SHP77 (cell line): ENCODE measurements at regions not wholly inside any gene's neighbourhood (a gene's known extent, or its start where the extent isn't known, plus 50 kb on each side); places are given as distances from the start of the nearest gene placed in this dataset.
A peak's percentile ranks its signal among the peaks of the same experiment; 100 is the strongest.
"Not testable (repeated sequence)": the region's sequence is repeated elsewhere in the genome, so short reads cannot be mapped to it uniquely, and the experiment has no call there.

Experiments
- DNase-seq, 2 experiments: peaks; one replicate each; lab custom pipeline; 2025; lab: John Stamatoyannopoulos, UW

DNA sequence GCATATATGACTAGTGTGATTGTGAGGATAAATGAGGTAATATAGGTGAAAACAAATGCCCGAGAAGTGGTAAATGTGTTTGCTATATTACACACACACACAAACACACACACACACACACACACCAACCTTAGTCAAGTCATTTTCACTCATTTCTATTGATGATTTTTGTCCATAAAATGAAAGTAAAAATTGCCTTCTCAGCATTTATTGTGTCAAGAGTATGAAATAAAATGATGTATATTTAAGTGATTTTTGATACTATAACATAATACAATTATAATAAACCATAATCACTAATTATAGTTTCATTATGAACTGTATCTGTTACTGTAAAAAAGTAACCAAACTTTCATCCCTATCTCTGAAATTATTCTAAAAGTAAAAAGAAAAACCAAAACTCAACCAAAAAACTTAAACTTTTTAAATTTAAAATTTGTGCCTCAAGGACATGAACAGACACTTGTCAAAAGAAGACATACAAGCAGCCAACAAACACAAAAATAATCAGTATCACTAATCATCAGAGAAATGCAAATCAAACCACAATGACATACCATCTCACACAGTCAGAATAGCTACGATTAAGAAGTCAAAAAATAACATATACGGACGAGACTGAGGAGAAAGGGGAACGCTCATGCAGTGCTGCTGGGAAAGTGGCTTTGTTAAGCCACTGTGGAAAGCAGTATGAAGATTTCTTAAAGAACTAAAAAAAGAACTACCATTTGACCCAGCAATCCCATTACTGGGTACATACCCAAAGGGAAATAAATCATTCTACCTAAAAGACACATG, 601.0 kb downstream of the TMA16 start:
- DNase-seq = no peak

- no peak for DNase-seq
Observed at GRCh38 chr4:164096766-164097518, 602.5 kb downstream of the TMA16 start.

DNA sequence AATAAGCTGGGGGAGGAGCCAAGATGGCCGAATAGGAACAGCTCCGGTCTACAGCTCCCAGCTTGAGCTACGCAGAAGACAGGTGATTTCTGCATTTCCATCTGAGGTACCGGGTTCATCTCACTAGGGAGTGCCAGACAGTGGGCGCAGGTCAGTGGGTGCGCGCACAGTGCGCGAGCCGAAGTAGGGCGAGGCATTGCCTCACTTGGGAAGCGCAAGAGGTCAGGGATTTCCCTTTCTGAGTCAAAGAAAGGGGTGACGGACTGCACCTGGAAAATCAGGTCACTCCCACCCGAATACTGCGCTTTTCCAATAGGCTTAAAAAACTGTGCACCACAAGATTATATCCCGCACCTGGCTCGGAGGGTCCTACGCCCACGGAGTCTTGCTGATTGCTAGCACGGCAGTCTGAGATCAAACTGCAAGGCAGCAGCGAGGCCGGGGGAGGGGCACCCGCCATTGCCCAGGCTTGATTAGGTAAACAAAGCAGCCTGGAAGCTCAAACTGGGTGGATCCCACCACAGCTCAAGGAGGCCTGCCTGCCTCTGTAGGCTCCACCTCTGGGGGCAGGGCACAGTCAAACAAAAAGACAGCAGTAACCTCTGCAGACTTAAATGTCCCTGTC, 606.4 kb downstream of the TMA16 start:
- not testable (repeated sequence) for DNase-seq

DNA sequence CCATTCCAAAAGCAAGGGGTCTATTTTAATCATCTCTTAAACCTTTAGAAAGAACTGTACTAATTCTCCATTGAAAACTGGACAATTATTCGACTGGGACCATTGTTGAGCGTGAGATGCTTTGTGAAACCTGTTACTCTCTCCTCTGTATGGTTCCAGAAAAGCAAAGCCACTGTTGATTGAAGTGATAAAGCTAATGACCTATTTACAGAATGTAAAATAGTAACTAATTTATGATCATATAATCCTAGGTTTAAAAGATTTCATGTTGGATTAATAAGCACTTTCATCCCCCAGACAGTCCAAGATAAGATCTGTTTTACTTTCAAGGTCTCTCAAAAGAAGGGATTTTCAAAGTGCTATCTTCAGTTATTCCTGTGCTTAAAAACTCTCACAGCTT, 614.5 kb downstream of the TMA16 start:
- no peak for DNase-seq

GRCh38 chr4:164109503-164109902, 615.0 kb downstream of the TMA16 start:
- no peak for DNase-seq

GRCh38 chr4:164115236-164115635, 620.7 kb downstream of the TMA16 start:
- no peak for DNase-seq

GRCh38 chr4:164116286-164116685, 621.8 kb downstream of the TMA16 start:
- DNase-seq = no peak

DNA sequence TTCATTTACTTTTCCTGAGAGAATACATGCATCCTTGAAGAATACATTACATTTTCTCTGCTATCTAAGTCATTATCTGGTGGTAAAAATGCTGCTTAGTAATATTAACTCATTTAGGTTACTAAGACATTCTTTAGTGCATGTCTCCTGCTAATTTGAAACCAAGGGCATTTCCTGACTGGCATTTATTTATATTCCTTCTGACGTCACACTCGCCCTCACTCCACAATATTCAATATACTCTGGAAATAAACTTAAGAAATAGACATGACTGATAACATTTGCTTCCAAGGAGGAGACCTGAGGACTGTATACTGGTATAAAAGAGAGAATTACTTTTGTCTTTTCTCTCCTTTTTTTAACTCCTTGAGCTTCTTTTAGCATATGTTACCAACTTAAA, 619.5 kb upstream of the SMIM31 start:
- no peak for DNase-seq

DNA sequence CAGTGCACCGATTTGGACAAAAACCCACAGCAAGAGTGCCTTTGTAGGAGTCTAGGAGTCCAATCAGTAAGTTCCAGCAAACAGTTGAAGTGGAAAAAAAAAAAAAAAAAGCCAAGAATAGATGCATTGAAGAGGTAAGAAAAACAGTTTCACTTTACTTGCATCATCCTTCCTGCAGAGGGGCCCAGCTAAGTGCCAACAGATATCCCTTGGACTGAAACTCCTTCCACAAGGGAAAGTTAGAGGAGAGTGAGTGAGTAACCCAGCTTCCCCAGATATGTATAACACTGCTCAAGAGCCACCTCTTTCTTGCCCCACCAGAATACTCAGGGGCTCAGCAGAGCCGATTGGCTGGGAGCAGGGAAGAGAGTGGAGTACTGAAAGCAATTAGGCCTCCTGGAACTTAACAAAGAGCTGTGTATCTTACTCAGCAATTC, 617.7 kb upstream of the SMIM31 start:
- DNase-seq = no peak

- no peak for DNase-seq
Observed at GRCh38 chr4:164138521-164138920, 615.4 kb upstream of the SMIM31 start.

DNA sequence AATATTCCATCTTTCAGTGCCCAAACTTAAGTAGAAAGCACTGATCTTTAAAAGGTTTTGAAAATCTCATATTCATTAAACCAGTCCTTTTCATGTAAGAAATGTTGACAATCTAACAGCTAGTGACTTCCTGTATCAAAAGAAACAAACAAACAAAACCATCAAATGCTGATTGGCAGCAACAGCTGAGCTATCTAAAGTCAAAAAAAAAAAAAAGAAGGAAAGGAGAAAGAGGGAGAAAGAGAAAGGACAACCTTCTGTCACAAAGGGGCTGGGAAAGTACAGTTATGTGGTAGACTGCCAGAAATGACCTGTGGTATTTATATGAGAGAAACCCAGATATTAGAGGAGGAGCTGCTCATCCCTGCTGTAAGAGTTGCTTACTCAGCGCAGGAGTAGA, 614.6 kb upstream of the SMIM31 start:
- no peak for DNase-seq

GRCh38 chr4:164141755-164142375, 612.1 kb upstream of the SMIM31 start:
- not testable (repeated sequence) for DNase-seq

DNA sequence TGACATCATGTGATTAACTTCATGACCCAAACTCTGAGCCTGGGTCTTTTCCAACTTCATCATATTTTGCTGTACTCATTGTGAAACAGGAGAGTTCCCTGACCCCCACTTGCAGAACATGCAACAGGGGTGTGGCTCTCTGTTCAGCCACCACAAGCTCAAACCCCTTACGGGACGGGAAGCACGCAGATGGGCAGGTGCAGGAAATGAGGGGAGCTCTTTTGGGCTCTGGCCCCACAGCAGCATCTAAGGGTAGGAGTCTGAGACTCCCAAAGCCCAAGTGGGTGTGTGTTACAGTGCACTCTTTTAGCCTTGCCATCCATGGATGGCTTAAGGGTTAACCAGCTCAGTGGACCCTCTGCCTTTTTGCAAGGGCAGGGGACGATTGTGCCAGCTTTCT, 599.5 kb upstream of the SMIM31 start:
- no peak for DNase-seq

DNA sequence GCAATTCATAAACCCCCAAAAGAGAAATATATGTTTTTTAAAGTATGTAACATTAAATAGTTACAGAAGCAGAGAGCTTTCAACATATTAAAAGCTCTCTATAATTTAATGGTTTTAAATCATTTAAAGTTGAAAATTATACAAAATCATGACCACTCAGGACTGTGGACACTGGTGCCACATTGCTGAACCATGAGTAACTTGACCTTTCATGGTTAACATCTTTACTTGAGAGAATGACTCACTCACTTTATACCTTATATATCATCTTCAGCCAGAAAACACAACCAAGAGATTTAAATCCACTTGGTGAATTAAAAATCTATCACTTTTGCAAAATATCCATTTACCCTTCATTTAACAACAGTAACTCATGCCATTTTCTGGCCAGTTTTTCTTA, 584.3 kb upstream of the SMIM31 start:
- DNase-seq = no peak

- no peak for DNase-seq
Observed at GRCh38 chr4:164177153-164177552, 576.8 kb upstream of the SMIM31 start.

- DNase-seq = no peak
Observed at GRCh38 chr4:164177753-164178152, 576.2 kb upstream of the SMIM31 start.

DNA sequence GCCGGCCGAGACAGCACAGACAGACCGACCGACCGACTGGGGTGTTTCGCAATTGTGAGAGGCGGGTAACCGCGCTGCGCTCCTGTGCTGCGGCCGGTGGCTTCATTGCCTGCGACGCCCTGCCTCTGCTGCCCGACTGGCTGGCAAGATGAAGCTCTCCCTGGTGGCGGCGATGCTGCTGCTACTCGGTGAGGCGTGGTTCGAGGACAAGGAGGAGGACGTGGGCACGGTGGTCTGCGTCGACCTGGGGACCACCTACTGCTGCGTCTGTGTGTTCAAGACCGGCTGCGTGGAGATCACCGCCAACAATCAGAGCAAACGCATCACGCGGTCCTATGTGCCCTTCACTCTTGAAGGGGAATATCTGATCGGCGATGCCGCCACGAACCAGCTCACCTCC, 565.7 kb upstream of the SMIM31 start:
- DNase-seq = peak in 1 of 2 experiments; percentile 14

GRCh38 chr4:164192844-164193243, 561.1 kb upstream of the SMIM31 start:
- no peak for DNase-seq

DNA sequence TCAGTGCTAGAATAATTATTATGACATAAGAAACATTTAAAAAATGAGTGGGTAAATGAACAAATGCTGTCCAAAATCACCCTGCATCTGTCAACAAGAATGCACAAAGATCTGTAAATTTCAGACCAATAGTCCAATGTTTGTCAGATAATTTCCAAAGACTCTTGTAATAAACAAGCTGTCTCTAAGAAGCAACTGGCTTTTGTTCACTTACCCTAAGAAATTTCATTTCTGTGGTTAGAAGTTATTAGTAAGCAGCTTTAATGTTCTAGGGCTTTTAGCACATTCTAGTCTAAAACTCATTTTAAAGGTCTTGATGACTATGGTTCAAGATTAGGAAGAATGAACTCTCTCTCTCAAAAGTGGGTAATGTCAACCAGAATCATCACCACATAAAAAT, 560.3 kb upstream of the SMIM31 start:
- no peak for DNase-seq

GRCh38 chr4:164197556-164197955, 556.4 kb upstream of the SMIM31 start:
- no peak for DNase-seq

DNA sequence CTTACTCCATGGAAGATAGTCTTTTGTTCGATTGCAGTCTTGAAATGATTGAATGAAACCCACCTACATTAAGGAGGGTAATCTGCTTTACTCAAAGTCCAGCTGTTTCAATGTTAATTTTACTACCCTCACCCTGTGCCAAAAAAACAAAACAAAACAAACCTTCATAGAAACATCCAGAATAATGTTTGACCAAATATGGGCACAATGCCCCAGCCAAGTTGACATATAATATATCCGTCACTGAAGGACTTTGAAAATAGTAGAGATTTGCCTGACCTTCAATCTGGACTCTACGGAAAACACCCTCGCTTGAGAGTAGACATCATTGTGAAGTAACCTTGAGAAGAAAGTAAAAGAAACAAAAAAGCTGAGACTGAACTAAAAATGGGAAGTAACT, 550.5 kb upstream of the SMIM31 start:
- no peak for DNase-seq

DNA sequence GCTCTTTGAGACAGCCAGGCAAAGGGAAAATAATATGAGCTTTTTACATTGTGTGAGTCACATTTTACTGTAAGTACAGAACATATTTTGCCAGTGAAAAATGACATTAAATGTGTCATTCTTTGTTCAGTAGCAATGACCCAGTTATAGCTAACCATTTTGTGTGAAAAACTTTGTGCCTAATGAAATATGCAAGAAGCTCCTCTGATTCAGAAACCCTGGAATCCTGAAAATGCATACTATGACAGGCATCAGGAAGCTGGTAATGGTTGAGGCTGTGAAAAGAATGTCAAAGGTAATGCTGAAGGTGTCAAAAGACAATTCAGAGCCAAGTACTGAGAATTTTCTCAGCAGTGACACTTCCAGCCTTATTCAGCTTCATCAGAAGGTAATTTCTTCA, 549.5 kb upstream of the SMIM31 start:
- DNase-seq = no peak

GRCh38 chr4:164207460-164207859, 546.5 kb upstream of the SMIM31 start:
- no peak for DNase-seq
